Urothelium cell line (cell line): ENCODE measurements at regions not wholly inside any gene's neighbourhood (a gene's known extent, or its start where the extent isn't known, plus 50 kb on each side); places are given as distances from the start of the nearest gene placed in this dataset.
"Not testable (repeated sequence)": the region's sequence is repeated elsewhere in the genome, so short reads cannot be mapped to it uniquely, and the experiment has no call there.

Experiments
- DNase-seq: peaks from one replicate; pipeline ENCODE4 v3.0.0; 2011; ENCODE audit warnings: low spot score, mixed read lengths
- FAIRE-seq: peaks from 2 replicates; lab custom pipeline; 2011; peaks lifted over from hg19 to GRCh38; lab: Jason Lieb, UNC

GRCh38 chr21:19489930-19490329 is 1086.3 kb upstream of the TMPRSS15 start:
- no peak for DNase-seq
- no peak for FAIRE-seq

- FAIRE-seq (no peak), DNase-seq (no peak)
Measured at GRCh38 chr21:19490481-19490880, 1086.9 kb upstream of the TMPRSS15 start.

GRCh38 chr21:19493437-19494241 is 1090.1 kb upstream of the TMPRSS15 start:
- DNase-seq, FAIRE-seq: not testable (repeated sequence)

- DNase-seq (no peak), FAIRE-seq (no peak)
Measured at GRCh38 chr21:19501115-19501514, 1097.5 kb upstream of the TMPRSS15 start.

DNA sequence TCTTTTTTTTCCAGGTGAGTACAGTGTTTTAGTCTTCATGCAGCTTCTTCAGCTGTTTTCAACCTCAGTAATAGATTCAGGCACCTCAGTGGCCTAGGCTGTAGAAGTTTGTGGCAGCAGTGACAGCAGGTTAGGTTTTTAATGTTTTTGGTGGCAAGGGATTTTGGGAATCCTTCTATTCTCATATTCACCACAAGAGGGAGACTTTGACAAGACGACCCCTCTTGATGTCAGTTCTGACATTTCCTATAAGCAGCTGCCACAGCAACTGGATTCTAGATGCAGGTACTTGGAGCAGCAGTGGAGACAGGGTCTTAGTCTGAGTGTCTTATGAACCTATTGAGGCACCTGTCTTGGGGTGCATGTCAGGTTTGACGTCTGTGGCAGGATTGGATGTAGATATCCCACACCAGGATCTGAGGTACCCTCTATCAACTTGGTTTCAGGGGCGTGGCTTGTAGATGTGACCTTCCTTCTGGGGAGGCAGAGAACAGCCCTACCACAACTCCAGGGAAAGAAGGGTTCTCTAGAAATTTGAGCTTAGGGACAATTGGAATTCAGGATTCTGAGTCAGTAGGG is 1104.2 kb upstream of the TMPRSS15 start:
- FAIRE-seq (no peak), DNase-seq (peak; percentile 17)

- no peak for FAIRE-seq
- DNase-seq, result no peak
Measured at GRCh38 chr21:19508442-19508841, 1104.9 kb upstream of the TMPRSS15 start.

DNA sequence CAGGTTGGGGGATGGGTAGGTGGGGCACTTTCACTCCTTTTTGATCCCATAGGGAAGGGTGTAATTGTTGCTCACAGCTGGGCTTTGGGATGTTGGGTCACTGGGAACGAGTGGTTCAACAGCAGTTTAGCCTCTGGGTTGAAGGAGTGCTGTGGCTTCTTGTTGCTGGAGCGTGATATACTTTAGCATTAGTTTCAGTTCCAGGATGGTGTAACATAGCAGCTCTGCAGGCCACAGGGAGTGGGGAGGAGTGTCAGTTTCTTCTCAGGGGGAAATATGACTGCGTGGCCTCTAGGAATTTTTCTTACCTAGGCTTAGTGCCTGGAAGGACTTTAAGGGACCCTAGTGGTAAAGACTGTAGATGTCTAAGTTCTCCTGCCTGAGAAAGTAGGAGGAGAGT is 1105.3 kb upstream of the TMPRSS15 start:
- no peak for FAIRE-seq
- no peak for DNase-seq

- DNase-seq (no peak), FAIRE-seq (no peak)
Measured at GRCh38 chr21:19510057-19510456, 1106.5 kb upstream of the TMPRSS15 start.

DNA sequence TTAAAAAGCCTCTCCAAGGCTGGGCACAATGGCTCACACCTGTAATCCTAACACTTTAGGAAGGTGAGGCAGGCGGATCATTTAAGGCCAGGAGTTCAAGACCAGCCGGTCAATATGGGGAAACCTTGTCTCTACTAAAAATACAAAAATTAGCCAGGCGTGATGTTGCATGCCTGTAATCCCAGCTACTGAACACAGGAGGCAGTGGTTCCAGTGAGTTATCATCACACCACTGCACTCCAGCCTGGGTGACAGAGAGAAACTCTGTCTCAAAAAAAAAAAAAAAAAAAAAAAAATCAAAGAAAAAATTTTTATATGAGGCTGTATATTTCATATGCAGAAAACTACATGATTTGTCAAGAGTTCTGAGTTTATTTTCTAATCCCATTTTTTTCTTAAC is 1107.1 kb upstream of the TMPRSS15 start:
- FAIRE-seq (no peak), DNase-seq (no peak)

DNA sequence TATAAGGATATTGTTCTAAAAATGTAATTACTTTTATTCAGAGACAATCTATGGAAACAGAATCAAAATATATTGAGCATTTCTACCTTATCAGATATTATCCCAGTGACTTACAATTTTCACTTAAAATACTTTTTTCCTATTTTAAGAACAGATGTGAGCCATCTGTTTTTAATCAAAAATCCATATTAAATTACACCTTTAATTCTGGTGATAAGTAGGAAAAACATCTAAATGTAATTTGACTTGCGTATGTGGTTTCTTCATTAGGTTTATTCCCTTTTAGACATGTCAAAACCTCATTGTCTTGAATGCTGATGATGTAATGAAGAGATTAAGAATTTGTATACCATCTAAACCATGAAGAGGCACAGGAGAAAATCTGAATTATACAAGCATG is 1118.8 kb upstream of the TMPRSS15 start:
- FAIRE-seq, result no peak

DNA sequence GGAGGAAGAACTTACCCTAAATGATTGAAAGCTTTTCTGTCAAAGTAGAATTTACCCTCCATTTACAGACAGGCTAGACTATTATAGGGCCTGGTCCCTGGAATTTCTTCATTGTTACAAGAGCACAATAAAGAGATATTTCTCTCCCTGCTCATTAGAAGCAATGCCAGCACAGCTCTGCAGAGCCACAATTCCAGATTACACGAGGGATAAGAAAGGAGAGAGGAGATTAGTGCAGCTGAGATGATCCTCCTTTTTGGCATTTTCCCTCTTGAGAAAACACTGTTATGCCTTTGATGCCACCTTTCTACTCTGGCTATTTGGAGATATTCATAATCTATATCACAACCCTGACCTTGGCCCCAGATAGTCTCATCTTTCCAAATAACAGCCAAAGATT is 1119.5 kb upstream of the TMPRSS15 start:
- DNase-seq (no peak), FAIRE-seq (no peak)

More for the DNA sequence above, 1118.8 kb upstream of the TMPRSS15 start:
- no peak for DNase-seq

GRCh38 chr21:19523746-19524145 is 1120.2 kb upstream of the TMPRSS15 start:
- no peak for FAIRE-seq

GRCh38 chr21:19529031-19529430 is 1125.4 kb upstream of the TMPRSS15 start:
- DNase-seq (no peak), FAIRE-seq (no peak)

More at GRCh38 chr21:19523746-19524145, 1120.2 kb upstream of the TMPRSS15 start:
- DNase-seq, result peak; percentile 47

GRCh38 chr21:19535356-19535755 is 1131.8 kb upstream of the TMPRSS15 start:
- FAIRE-seq (no peak), DNase-seq (no peak)

DNA sequence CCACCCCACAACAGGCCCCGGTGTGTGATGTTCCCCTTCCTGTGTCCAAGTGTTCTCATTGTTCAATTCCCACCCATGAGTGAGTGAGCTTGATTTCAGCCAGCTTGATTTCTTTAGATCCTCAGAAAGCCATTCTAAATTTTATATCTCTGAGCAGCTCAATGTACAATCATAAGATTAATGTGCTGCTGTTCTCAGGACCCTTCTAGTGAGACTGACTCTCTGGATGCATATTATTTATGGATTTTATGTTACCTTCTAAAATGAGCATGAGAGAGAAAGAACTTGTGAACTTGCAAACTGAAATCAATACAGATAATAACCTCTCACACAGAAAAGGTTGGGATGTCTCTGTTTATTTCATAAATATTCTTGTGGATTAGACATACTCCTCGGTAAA is 1133.5 kb upstream of the TMPRSS15 start:
- FAIRE-seq, result no peak
- DNase-seq, result no peak

DNA sequence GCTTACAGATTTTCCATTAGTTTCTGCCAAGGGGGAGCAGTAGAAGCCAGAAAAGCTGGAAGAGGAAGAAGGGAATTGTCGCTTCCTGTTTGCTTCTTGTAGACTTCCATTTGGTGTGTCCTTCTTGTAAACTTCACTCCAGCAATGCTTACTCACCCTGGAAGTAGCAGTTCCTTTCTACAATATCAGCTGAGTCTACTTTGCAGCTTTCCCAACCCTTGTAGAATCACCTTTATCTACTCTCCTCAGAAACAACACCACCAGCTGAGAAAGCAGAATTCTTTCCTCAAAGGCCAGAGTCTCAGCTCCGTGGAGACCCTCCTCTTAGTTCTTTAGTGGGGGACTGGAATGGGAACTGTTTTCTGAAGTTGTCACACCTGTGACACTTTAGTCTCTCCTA is 1136.7 kb upstream of the TMPRSS15 start:
- FAIRE-seq (no peak), DNase-seq (no peak)

- FAIRE-seq, result no peak
Measured at GRCh38 chr21:19541602-19542001, 1138.0 kb upstream of the TMPRSS15 start.

GRCh38 chr21:19544493-19544892 is 1140.9 kb upstream of the TMPRSS15 start:
- DNase-seq (peak; percentile 9), FAIRE-seq (peak; percentile 30)

More at GRCh38 chr21:19541602-19542001, 1138.0 kb upstream of the TMPRSS15 start:
- peak; percentile 70 for DNase-seq

- FAIRE-seq, result no peak
- DNase-seq, result no peak
Measured at GRCh38 chr21:19547951-19548840, 1144.6 kb upstream of the TMPRSS15 start.

- DNase-seq (no peak), FAIRE-seq (no peak)
Measured at GRCh38 chr21:19553919-19554615, 1150.5 kb upstream of the TMPRSS15 start.

- FAIRE-seq (no peak), DNase-seq (no peak)
Measured at GRCh38 chr21:19557046-19557445, 1153.5 kb upstream of the TMPRSS15 start.
